A549 (cell line): ENCODE measurements at regions not wholly inside any gene's neighbourhood (a gene's known extent, or its start where the extent isn't known, plus 50 kb on each side); places are given as distances from the start of the nearest gene placed in this dataset.

Experiments used
- ATAC-seq, 2 experiments: fragments of 200-7000 bp in 1 of 2; fragments of >200 bp in 1 of 2; cut with Nextera tagmentation in 1 of 2; cut with Tn5 transposase in 1 of 2; 3 replicates each; pipeline versions ENCODE4 v1.8.0 to v1.9.1; 2018 to 2020; ENCODE audit warnings: mild to moderate bottlenecking in 1 of 2, moderate library complexity in 1 of 2
- CTCF ChIA-PET: fragments of 300-600 bp; sonication (Branson Sonifier 250); formaldehyde crosslinking; extraction: SDS; loops from one replicate; lab custom pipeline; 2021; ENCODE audit warnings: antibody characterized with exemption, inconsistent platforms; lab: Yijun Ruan, JAX
- POLR2A ChIA-PET: fragments of 350-600 bp; formaldehyde crosslinking; extraction: SDS; loops from one replicate; lab custom pipeline; 2021; ENCODE audit warnings: antibody characterized with exemption, inconsistent platforms; lab: Yijun Ruan, JAX
- DNase-seq, 2 experiments: peaks; one replicate each; pipeline versions ENCODE4 v3.0.0 to v3.0.0-alpha.2; 2011 to 2016; ENCODE audit warnings: low read depth in 1 of 2, low spot score in 1 of 2
- FAIRE-seq: peaks from 2 replicates; lab custom pipeline; 2011; peaks lifted over from hg19 to GRCh38; lab: Jason Lieb, UNC
- H3K27ac ChIP-seq, 2 experiments: fragments of >200 bp; sonication (Bioruptor Twin); formaldehyde crosslinking; 3 replicates each; pipeline ENCODE4 v1.5.1; 2016 to 2017
- H3K4me1 ChIP-seq: fragments of >200 bp; sonication (Bioruptor Twin); formaldehyde crosslinking; 3 replicates; pipeline ENCODE4 v1.6.1; 2016
- H3K4me2 ChIP-seq: fragments of >200 bp; sonication (Bioruptor Twin); formaldehyde crosslinking; 3 replicates; pipeline ENCODE4 v1.6.1; 2016
- H3K4me3 ChIP-seq: fragments of >200 bp; sonication (Bioruptor Twin); formaldehyde crosslinking; 3 replicates; pipeline ENCODE4 v1.5.1; 2016
- H3K9me3 ChIP-seq: fragments of >200 bp; sonication (Bioruptor Twin); formaldehyde crosslinking; 3 replicates; pipeline ENCODE4 v1.6.1; 2016
- BHLHE40 ChIP-seq: IDR thresholded peaks from 2 replicates; pipeline ENCODE4 v1.6.1; 2012; ENCODE audit warnings: low read depth, low read length, inconsistent platforms
- FOSB ChIP-seq: fragments of 250-450 bp; sonication (Bioruptor Pico); IDR thresholded peaks from 2 replicates; pipeline ENCODE4 v1.5.0; 2020; ENCODE audit warnings: mild to moderate bottlenecking, moderate library complexity
- HDAC2 ChIP-seq: fragments of 200-600 bp; sonication (generic); IDR thresholded peaks from 2 replicates; pipeline ENCODE4 v1.6.1; 2016
- HEYL ChIP-seq: fragments of 250-450 bp; sonication (Bioruptor Pico); IDR thresholded peaks from 2 replicates; pipeline ENCODE4 v1.8.0; 2021; ENCODE audit warnings: mild to moderate bottlenecking, moderate library complexity
- HOXA7 ChIP-seq: fragments of 250-450 bp; sonication (Bioruptor Pico); IDR thresholded peaks from 2 replicates; pipeline ENCODE4 v1.5.0; 2020; ENCODE audit warnings: mild to moderate bottlenecking, moderate library complexity
- HOXB13 ChIP-seq: fragments of 250-450 bp; sonication (Bioruptor Pico); IDR thresholded peaks from 2 replicates; pipeline ENCODE4 v1.5.0; 2020; ENCODE audit warnings: low read depth, mild to moderate bottlenecking, moderate library complexity
- JUN ChIP-seq, 2 experiments: fragments of >200 bp; sonication (Bioruptor Twin); formaldehyde crosslinking; IDR thresholded peaks; 2 replicates in 1 of 2; 3 replicates in 1 of 2; pipeline ENCODE4 v1.6.1; 2016 to 2017
- KDM1A ChIP-seq: fragments of 200-600 bp; sonication (generic); IDR thresholded peaks from 2 replicates; pipeline ENCODE4 v1.6.1; 2016; ENCODE audit warnings: low read depth, mild to moderate bottlenecking
- MYC ChIP-seq: IDR thresholded peaks from 2 replicates; pipeline ENCODE4 v1.6.1; 2012; ENCODE audit warnings: mild to moderate bottlenecking, inconsistent platforms, low read length, improper control_type of control experiment, borderline replicate concordance
- NFE2L2 ChIP-seq: fragments of 150-350 bp; conservative IDR thresholded peaks from 2 replicates; pipeline ENCODE4 v1.6.1; 2014; ENCODE audit warnings: low read length
- POLR2AphosphoS2 ChIP-seq: conservative IDR thresholded peaks from 2 replicates; pipeline ENCODE4 v1.6.1; 2012; ENCODE audit warnings: low read length, improper control_type of control experiment, inconsistent platforms
- RARB ChIP-seq: fragments of 250-450 bp; sonication (Bioruptor Pico); IDR thresholded peaks from 2 replicates; pipeline ENCODE4 v1.8.0; 2021; ENCODE audit warnings: mild to moderate bottlenecking, moderate library complexity
- RCOR1 ChIP-seq: fragments of 150-350 bp; IDR thresholded peaks from 2 replicates; pipeline ENCODE4 v1.6.1; 2014; ENCODE audit warnings: antibody characterized with exemption, low read length, low read depth
- SMC3 ChIP-seq: fragments of >200 bp; sonication (Bioruptor Twin); formaldehyde crosslinking; IDR thresholded peaks from 3 replicates; pipeline ENCODE4 v1.6.1; 2018; ENCODE audit warnings: inconsistent platforms
- TP53 ChIP-seq: fragments of 250-450 bp; sonication (Bioruptor Pico); IDR thresholded peaks from 2 replicates; pipeline ENCODE4 v1.5.0; 2021; ENCODE audit warnings: mild to moderate bottlenecking, moderate library complexity
- WGBS: methylation state at CpG from one replicate; pipeline ENCODE4 v1.1.6; 2017; ENCODE audit errors: missing lambda C conversion rate; 5-methylcytosine and 5-hydroxymethylcytosine counted together
- TF ChIP-seq, protein P1 (sequence below): IDR thresholded peaks from 2 replicates; pipeline ENCODE4 v1.6.1; 2012
- TF ChIP-seq, protein P2 (sequence below): fragments of 250-450 bp; sonication (Bioruptor Pico); IDR thresholded peaks from 2 replicates; pipeline ENCODE4 v1.5.0; 2021; ENCODE audit warnings: mild to moderate bottlenecking, moderate library complexity, borderline replicate concordance
- TF ChIP-seq, protein P3 (sequence below): fragments of 450-650 bp; IDR thresholded peaks from 2 replicates; pipeline ENCODE4 v1.6.1; 2014; ENCODE audit warnings: antibody characterized with exemption

DNA sequence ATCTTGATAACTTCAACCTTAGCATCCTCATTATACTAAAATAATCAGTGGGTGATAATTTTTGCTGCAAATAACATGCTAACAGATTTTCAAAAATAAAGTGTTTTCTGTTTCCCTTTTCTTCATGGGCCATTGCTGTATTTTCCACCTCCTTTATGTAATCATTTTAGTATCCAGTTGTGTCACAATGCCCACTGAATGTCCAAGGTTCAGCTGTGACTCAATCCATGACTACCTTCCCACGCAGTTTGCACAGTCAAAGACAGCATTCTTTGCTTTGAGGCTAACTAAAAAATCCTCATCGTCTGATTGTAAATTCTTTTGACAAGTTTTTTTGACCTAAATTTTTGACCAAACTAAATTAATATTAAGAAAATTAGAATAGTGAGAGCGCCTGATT, 474.1 kb downstream of the FLRT2 start:
- no peak for TF ChIP-seq HDAC2
- TF ChIP-seq, all 56 proteins: peak for 0
- 1% methylated on average over 3 of the region's 3 CpGs for WGBS
- POLR2A ChIA-PET: no interaction called here
- H3K4me1 ChIP-seq: no peaks in the 10 kb centered on the region
- CTCF ChIA-PET: no interaction called here
- no peak overlapping the region for H3K27ac ChIP-seq
- peak in 1 of 2 experiments; percentile 8 for DNase-seq
- no peak for ATAC-seq
- FAIRE-seq: no peak
- H3K9me3 ChIP-seq: no peaks in the 10 kb centered on the region
- no peak overlapping the region for H3K4me2 ChIP-seq
- no peak overlapping the region for H3K4me3 ChIP-seq

GRCh38 chr14:85996551-85996950, 466.6 kb downstream of the FLRT2 start:
- TF ChIP-seq TP53 (CRISPR knock-in tag): no peak
- TF ChIP-seq JUN (IDR thresholded peaks at IDR 0.05): no peak
- CTCF ChIA-PET: no interaction called here
- H3K4me3 ChIP-seq: no peak overlapping the region

GRCh38 chr14:85991156-85991555, 461.2 kb downstream of the FLRT2 start:
- TF ChIP-seq SMC3: no peak
- no peak for TF ChIP-seq HOXA7 (CRISPR knock-in tag)
- TF ChIP-seq KDM1A: no peak
- TF ChIP-seq, protein P1, sequence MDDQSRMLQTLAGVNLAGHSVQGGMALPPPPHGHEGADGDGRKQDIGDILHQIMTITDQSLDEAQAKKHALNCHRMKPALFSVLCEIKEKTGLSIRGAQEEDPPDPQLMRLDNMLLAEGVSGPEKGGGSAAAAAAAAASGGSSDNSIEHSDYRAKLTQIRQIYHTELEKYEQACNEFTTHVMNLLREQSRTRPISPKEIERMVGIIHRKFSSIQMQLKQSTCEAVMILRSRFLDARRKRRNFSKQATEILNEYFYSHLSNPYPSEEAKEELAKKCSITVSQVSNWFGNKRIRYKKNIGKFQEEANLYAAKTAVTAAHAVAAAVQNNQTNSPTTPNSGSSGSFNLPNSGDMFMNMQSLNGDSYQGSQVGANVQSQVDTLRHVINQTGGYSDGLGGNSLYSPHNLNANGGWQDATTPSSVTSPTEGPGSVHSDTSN: no peak
- TF ChIP-seq, protein P2, sequence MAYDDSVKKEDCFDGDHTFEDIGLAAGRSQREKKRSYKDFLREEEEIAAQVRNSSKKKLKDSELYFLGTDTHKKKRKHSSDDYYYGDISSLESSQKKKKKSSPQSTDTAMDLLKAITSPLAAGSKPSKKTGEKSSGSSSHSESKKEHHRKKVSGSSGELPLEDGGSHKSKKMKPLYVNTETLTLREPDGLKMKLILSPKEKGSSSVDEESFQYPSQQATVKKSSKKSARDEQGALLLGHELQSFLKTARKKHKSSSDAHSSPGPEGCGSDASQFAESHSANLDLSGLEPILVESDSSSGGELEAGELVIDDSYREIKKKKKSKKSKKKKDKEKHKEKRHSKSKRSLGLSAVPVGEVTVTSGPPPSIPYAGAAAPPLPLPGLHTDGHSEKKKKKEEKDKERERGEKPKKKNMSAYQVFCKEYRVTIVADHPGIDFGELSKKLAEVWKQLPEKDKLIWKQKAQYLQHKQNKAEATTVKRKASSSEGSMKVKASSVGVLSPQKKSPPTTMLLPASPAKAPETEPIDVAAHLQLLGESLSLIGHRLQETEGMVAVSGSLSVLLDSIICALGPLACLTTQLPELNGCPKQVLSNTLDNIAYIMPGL: no peak
- no peak for TF ChIP-seq POLR2AphosphoS2
- no peak for TF ChIP-seq HEYL (CRISPR knock-in tag)
- TF ChIP-seq NFE2L2: no peak
- no peak for TF ChIP-seq MYC
- TF ChIP-seq FOSB: no peak
- no peak for TF ChIP-seq BHLHE40
- TF ChIP-seq HOXB13 (CRISPR knock-in tag): no peak
- TF ChIP-seq, protein P3, sequence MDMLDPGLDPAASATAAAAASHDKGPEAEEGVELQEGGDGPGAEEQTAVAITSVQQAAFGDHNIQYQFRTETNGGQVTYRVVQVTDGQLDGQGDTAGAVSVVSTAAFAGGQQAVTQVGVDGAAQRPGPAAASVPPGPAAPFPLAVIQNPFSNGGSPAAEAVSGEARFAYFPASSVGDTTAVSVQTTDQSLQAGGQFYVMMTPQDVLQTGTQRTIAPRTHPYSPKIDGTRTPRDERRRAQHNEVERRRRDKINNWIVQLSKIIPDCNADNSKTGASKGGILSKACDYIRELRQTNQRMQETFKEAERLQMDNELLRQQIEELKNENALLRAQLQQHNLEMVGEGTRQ: no peak
- no peak for TF ChIP-seq RARB (CRISPR knock-in tag)
- 26% methylated on average over 4 of the region's 4 CpGs for WGBS

More at GRCh38 chr14:85996551-85996950, 466.6 kb downstream of the FLRT2 start:
- DNase-seq (no peak), ATAC-seq (no peak), FAIRE-seq (no peak)
- POLR2A ChIA-PET: no interaction called here
- no peak overlapping the region for H3K4me2 ChIP-seq
- no peaks in the 10 kb centered on the region for H3K9me3 ChIP-seq
- no peaks in the 10 kb centered on the region for H3K4me1 ChIP-seq
- no peak overlapping the region for H3K27ac ChIP-seq

DNA sequence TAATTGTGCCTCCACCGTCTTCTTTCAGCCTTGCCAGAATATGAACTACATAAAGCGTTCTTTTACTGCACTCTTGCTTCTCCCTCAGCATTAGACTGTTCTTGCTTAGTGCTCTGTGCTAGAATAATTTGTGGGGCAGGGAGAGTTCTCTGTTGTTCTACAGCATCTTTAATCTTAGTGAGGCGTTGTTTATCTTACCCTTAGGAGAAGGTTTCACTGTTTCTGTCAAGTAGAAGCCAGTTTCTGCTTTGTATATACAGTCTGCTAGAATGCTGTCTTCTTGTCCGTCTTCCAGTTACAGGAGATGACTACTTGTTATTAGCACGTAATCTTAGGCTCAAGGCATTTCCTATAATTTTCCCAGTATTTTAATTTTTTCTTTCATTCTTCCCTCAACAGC, 458.0 kb downstream of the FLRT2 start:
- CTCF ChIA-PET: no interaction called here
- ATAC-seq (no peak), FAIRE-seq (no peak), DNase-seq (no peak)
- no peak overlapping the region for H3K4me2 ChIP-seq
- H3K27ac ChIP-seq: no peak overlapping the region
- H3K4me1 ChIP-seq: no peaks in the 10 kb centered on the region
- H3K9me3 ChIP-seq: no peaks in the 10 kb centered on the region
- H3K4me3 ChIP-seq: no peak overlapping the region
- WGBS: 4% methylated on average over 5 of the region's 5 CpGs
- POLR2A ChIA-PET: no interaction called here
- TF ChIP-seq, protein P3: no peak
- no peak for TF ChIP-seq RCOR1

More at GRCh38 chr14:85991156-85991555, 461.2 kb downstream of the FLRT2 start:
- Histone ChIP-seq H3K9me3 (no peaks in the 10 kb centered on the region), H3K4me3 (no peak overlapping the region), H3K27ac (no peak overlapping the region), H3K4me1 (no peaks in the 10 kb centered on the region), H3K4me2 (no peak overlapping the region)
- CTCF ChIA-PET: no interaction called here
- DNase-seq (peak in 1 of 2 experiments; percentile 1), ATAC-seq (no peak), FAIRE-seq (no peak)
- POLR2A ChIA-PET: no interaction called here
